Testis (tissue), 2 donors: ENCODE measurements at regions not wholly inside any gene's neighbourhood (a gene's known extent, or its start where the extent isn't known, plus 50 kb on each side); places are given as distances from the start of the nearest gene placed in this dataset.

ENCODE experiments used
- POLR2A ChIP-seq: fragments of 450-650 bp; IDR thresholded peaks from one replicate; pipeline ENCODE4 v1.6.1; 2017; ENCODE audit warnings: antibody characterized with exemption, mild to moderate bottlenecking, moderate library complexity
- TF ChIP-seq, protein P1 (sequence below), 3 experiments: fragments of 450-650 bp in 2 of 3; fragments of 200-600 bp in 1 of 3; sonication (generic) in 1 of 3; IDR thresholded peaks; one replicate each; pipeline ENCODE4 v1.5.1; 2016 to 2019; ENCODE audit warnings: antibody characterized with exemption in 3 of 3, mild to moderate bottlenecking in 2 of 3, moderate library complexity in 1 of 3

- TF ChIP-seq POLR2A: no peak
- TF ChIP-seq, protein P1, sequence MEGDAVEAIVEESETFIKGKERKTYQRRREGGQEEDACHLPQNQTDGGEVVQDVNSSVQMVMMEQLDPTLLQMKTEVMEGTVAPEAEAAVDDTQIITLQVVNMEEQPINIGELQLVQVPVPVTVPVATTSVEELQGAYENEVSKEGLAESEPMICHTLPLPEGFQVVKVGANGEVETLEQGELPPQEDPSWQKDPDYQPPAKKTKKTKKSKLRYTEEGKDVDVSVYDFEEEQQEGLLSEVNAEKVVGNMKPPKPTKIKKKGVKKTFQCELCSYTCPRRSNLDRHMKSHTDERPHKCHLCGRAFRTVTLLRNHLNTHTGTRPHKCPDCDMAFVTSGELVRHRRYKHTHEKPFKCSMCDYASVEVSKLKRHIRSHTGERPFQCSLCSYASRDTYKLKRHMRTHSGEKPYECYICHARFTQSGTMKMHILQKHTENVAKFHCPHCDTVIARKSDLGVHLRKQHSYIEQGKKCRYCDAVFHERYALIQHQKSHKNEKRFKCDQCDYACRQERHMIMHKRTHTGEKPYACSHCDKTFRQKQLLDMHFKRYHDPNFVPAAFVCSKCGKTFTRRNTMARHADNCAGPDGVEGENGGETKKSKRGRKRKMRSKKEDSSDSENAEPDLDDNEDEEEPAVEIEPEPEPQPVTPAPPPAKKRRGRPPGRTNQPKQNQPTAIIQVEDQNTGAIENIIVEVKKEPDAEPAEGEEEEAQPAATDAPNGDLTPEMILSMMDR (IDR thresholded peaks at IDR 0.05): no peak
Observed at GRCh38 chr5:145233461-145233860, 601.7 kb downstream of the PRELID2 start.
